HCT116 (cell line): ENCODE measurements at regions not wholly inside any gene's neighbourhood (a gene's known extent, or its start where the extent isn't known, plus 50 kb on each side); places are given as distances from the start of the nearest gene placed in this dataset.
A peak's percentile ranks its signal among the peaks of the same experiment; 100 is the strongest.

ENCODE experiments used
- ATAC-seq: fragments of 200-7000 bp; cut with Tn5 transposase; 2 replicates; pipeline ENCODE4 v1.9.1; 2020; ENCODE audit warnings: mild to moderate bottlenecking, moderate library complexity
- BruUV-seq: library from RNA; stranded (reverse); fragments of 400-500 nt; replicated peaks from 2 replicates; lab custom pipeline; 2021; lab: Mats Ljungman, UMichigan
- CTCF ChIA-PET: fragments of 300-600 bp; sonication (Branson Sonifier 250); formaldehyde crosslinking; loops from one replicate; lab custom pipeline; 2021; ENCODE audit warnings: antibody characterized with exemption; lab: Charles Lee
- POLR2A ChIA-PET: fragments of 300-600, 350-600 bp; sonication (Branson Sonifier 250); formaldehyde crosslinking; loops from one replicate; lab custom pipeline; 2021; ENCODE audit warnings: antibody characterized with exemption; lab: Charles Lee
- RAD21 ChIA-PET, 2 experiments: fragments of 300-600 bp; sonication (Branson Sonifier 250); formaldehyde crosslinking; loops; one replicate each; lab custom pipeline; 2023; ENCODE audit warnings: low total read pairs in 2 of 2; ENCODE audit not compliant: uncharacterized antibody in 2 of 2, unreplicated experiment in 2 of 2, low non-redundant PET in 1 of 2; lab: Charles Lee
- DNase-seq: peaks from one replicate; pipeline ENCODE4 v3.0.0-alpha.2; 2010; ENCODE audit warnings: low read depth, low spot score
- H2AFZ ChIP-seq: fragments of 200-600 bp; shearing (Covaris generic), sonication (generic); 2 replicates; pipeline ENCODE4 v1.6.1; 2017; ENCODE audit warnings: low read depth, mixed run types, mixed read lengths, antibody characterized with exemption, low read length; ENCODE audit not compliant: poor library complexity, severe bottlenecking
- H3K27ac ChIP-seq: 2 replicates; pipeline ENCODE4 v1.5.1; 2012; ENCODE audit warnings: low read depth, low read length
- H3K27me3 ChIP-seq: fragments of 200-600 bp; sonication (generic); 2 replicates; pipeline ENCODE4 v1.6.1; 2016; ENCODE audit warnings: mixed run types, low read length, mixed read lengths; ENCODE audit not compliant: insufficient read depth
- H3K36me3 ChIP-seq, 2 experiments: fragments of 200-500 bp in 1 of 2; fragments of 200-600 bp in 1 of 2; sonication (Bioruptor generic) in 1 of 2; sonication (generic) in 1 of 2; 2 replicates each; pipeline versions ENCODE4 v1.5.1 to v1.6.1; 2014 to 2016; ENCODE audit warnings: low read length in 2 of 2, inconsistent platforms in 1 of 2, mixed read lengths in 1 of 2, mixed run types in 1 of 2; ENCODE audit not compliant: insufficient read depth in 2 of 2, control insufficient read depth in 1 of 2
- H3K4me1 ChIP-seq, 2 experiments: fragments of 200-600 bp in 1 of 2; sonication (generic) in 1 of 2; 2 replicates each; pipeline versions ENCODE4 v1.5.1 to v1.6.1; 2012 to 2017; ENCODE audit warnings: low read length in 2 of 2, inconsistent platforms in 1 of 2, mild to moderate bottlenecking in 1 of 2, mixed read lengths in 1 of 2, mixed run types in 1 of 2, moderate library complexity in 1 of 2; ENCODE audit not compliant: insufficient read depth in 2 of 2, control insufficient read depth in 1 of 2
- H3K4me2 ChIP-seq: fragments of 200-600 bp; sonication (generic); 2 replicates; pipeline ENCODE4 v1.6.1; 2017; ENCODE audit warnings: mixed run types, low read length, mixed read lengths
- H3K4me3 ChIP-seq, 2 experiments: fragments of 200-600 bp in 1 of 2; sonication (generic) in 1 of 2; replicated peaks in 1 of 2; 2 replicates each; pipeline ENCODE4 v1.5.1; 2011 to 2016; ENCODE audit warnings: low read length in 2 of 2, control low read depth in 1 of 2, low read depth in 1 of 2, mild to moderate bottlenecking in 1 of 2, mixed read lengths in 1 of 2, mixed run types in 1 of 2
- H3K79me2 ChIP-seq: fragments of 200-600 bp; sonication (generic); 2 replicates; pipeline ENCODE4 v1.6.1; 2017; ENCODE audit warnings: mild to moderate bottlenecking, mixed run types, low read length, moderate library complexity, mixed read lengths; ENCODE audit not compliant: insufficient read depth
- H3K9ac ChIP-seq: fragments of 200-600 bp; sonication (generic); 2 replicates; pipeline ENCODE4 v1.6.1; 2016; ENCODE audit warnings: low read length, mixed read lengths
- H3K9me2 ChIP-seq: fragments of 200-600 bp; sonication (generic), shearing (Covaris generic); 2 replicates; pipeline ENCODE4 v1.6.1; 2017; ENCODE audit warnings: mixed run types, mild to moderate bottlenecking, moderate library complexity; ENCODE audit not compliant: insufficient read depth
- H3K9me3 ChIP-seq, 2 experiments: fragments of 200-500 bp in 1 of 2; fragments of 200-600 bp in 1 of 2; sonication (Bioruptor generic) in 1 of 2; sonication (generic) in 1 of 2; 2 replicates each; pipeline ENCODE4 v1.6.1; 2014 to 2017; ENCODE audit warnings: low read length in 2 of 2, mixed read lengths in 2 of 2, inconsistent platforms in 1 of 2, low read depth in 1 of 2, mild to moderate bottlenecking in 1 of 2, mixed run types in 1 of 2, moderate library complexity in 1 of 2; ENCODE audit not compliant: control insufficient read depth in 1 of 2, insufficient read depth in 1 of 2
- H4K20me1 ChIP-seq: fragments of 200-600 bp; sonication (generic), shearing (Covaris generic); 2 replicates; pipeline ENCODE4 v1.6.1; 2017; ENCODE audit warnings: mixed run types, mild to moderate bottlenecking, moderate library complexity; ENCODE audit not compliant: insufficient read depth
- CBX3 ChIP-seq: IDR thresholded peaks from 2 replicates; pipeline ENCODE4 v1.6.1; 2012; ENCODE audit warnings: low read depth
- EGR1 ChIP-seq: IDR thresholded peaks from 2 replicates; pipeline ENCODE4 v1.6.1; 2012; ENCODE audit warnings: low read depth
- FOSL1 ChIP-seq: IDR thresholded peaks from 2 replicates; pipeline ENCODE4 v1.6.1; 2012; ENCODE audit warnings: low read depth
- JUND ChIP-seq: IDR thresholded peaks from 2 replicates; pipeline ENCODE4 v1.6.1; 2012
- POLR2AphosphoS5 ChIP-seq: IDR thresholded peaks from 2 replicates; pipeline ENCODE4 v1.6.1; 2011; ENCODE audit warnings: mild to moderate bottlenecking, low read depth, low read length, moderate library complexity
- RAD21 ChIP-seq: IDR thresholded peaks from 2 replicates; pipeline ENCODE4 v1.6.1; 2012; ENCODE audit warnings: low read depth, mild to moderate bottlenecking
- SP1 ChIP-seq: IDR thresholded peaks from 2 replicates; pipeline ENCODE4 v1.6.1; 2012; ENCODE audit warnings: low read depth
- TCF7L2 ChIP-seq: IDR thresholded peaks from 2 replicates; pipeline ENCODE4 v1.7.0; 2011; ENCODE audit warnings: borderline replicate concordance, inconsistent platforms; ENCODE audit not compliant: insufficient read depth, insufficient read length; ENCODE audit errors: extremely low read depth
- ZFX ChIP-seq: fragments of 450-650 bp; IDR thresholded peaks from 2 replicates; pipeline ENCODE4 v1.6.1; 2017
- intact Hi-C: fragments of 100-400 bp; cut with micrococcal nuclease; formaldehyde crosslinking; loops from 2 replicates; pipeline ENCODE4 v1.10.0; 2022
- TF ChIP-seq, protein P1 (sequence below): IDR thresholded peaks from 2 replicates; pipeline ENCODE4 v1.6.1; 2011; ENCODE audit warnings: mild to moderate bottlenecking, low read length, moderate library complexity; ENCODE audit not compliant: insufficient replicate concordance; ENCODE audit errors: extremely low read depth
- TF ChIP-seq, protein P2 (sequence below), 3 experiments: fragments of 200-600 bp in 1 of 3; sonication (generic) in 1 of 3; IDR thresholded peaks in 2 of 3; conservative IDR thresholded peaks in 1 of 3; 2 replicates each; pipeline ENCODE4 v1.5.1; 2012 to 2017; ENCODE audit warnings: low read depth in 2 of 3, low read length in 2 of 3, antibody characterized with exemption in 1 of 3, borderline replicate concordance in 1 of 3, control low read depth in 1 of 3, mild to moderate bottlenecking in 1 of 3, mixed read lengths in 1 of 3, mixed run types in 1 of 3, moderate library complexity in 1 of 3; ENCODE audit not compliant: insufficient read depth in 1 of 3
- TF ChIP-seq, protein P3 (sequence below): IDR thresholded peaks from 2 replicates; pipeline ENCODE4 v1.6.1; 2012

DNA sequence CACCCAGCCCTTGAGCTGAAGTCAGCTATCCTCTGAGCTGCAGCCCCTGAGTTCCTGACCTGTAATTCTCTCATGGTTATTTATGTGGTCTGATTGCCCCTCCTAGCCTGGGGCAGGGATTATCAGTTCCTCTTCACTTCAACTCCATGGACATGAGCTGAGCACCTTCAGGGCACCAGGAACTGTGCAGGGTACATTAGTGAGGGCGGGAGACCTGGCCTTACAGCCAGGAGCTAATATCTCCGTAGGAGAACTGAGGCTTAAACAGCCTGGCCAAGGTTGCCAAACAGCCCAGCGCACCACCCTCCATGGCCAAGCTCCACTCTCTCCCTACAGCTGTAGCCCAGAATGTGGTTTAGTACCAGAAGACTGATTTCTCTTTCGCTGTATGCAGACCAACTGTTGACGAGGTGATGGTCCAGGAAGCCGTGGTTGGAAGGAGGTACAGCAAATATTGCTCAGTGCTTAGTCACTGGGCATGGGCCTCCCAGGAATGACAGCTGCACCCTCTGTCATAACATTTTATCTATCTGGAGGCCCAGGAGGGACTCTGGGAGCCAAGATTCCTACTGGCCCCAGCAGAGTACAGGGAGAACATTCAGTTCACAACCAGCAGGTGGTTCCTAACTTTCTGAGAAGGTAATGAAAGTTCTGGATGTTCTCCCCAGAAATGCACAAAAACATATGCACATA is 228.7 kb upstream of the SIX2 start:
- H2AFZ ChIP-seq, result no peak overlapping the region
- no TSS peak for BruUV-seq
- H3K4me3 ChIP-seq, result peak overlapping the region in 1 of 2 experiments; percentile 11; a peak in 1 of 4 replicates
- H3K9ac ChIP-seq, result no peak overlapping the region
- DNase-seq (peak; percentile 16), ATAC-seq (peak; percentile 87)
- RAD21 ChIA-PET, result no interaction called here
- TF ChIP-seq ZFX, result no peak
- TF ChIP-seq TCF7L2, result no peak
- 0 out of 2 replicates have a peak, but pooled peaks have one; percentile 12 for TF ChIP-seq RAD21
- TF ChIP-seq, protein P1, sequence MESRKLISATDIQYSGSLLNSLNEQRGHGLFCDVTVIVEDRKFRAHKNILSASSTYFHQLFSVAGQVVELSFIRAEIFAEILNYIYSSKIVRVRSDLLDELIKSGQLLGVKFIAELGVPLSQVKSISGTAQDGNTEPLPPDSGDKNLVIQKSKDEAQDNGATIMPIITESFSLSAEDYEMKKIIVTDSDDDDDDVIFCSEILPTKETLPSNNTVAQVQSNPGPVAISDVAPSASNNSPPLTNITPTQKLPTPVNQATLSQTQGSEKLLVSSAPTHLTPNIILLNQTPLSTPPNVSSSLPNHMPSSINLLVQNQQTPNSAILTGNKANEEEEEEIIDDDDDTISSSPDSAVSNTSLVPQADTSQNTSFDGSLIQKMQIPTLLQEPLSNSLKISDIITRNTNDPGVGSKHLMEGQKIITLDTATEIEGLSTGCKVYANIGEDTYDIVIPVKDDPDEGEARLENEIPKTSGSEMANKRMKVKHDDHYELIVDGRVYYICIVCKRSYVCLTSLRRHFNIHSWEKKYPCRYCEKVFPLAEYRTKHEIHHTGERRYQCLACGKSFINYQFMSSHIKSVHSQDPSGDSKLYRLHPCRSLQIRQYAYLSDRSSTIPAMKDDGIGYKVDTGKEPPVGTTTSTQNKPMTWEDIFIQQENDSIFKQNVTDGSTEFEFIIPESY, result no peak
- peak; percentile 81 for TF ChIP-seq FOSL1
- TF ChIP-seq EGR1, result no peak
- peak; percentile 48; the same call in 1 of the 2 replicates for TF ChIP-seq SP1
- TF ChIP-seq, protein P2, sequence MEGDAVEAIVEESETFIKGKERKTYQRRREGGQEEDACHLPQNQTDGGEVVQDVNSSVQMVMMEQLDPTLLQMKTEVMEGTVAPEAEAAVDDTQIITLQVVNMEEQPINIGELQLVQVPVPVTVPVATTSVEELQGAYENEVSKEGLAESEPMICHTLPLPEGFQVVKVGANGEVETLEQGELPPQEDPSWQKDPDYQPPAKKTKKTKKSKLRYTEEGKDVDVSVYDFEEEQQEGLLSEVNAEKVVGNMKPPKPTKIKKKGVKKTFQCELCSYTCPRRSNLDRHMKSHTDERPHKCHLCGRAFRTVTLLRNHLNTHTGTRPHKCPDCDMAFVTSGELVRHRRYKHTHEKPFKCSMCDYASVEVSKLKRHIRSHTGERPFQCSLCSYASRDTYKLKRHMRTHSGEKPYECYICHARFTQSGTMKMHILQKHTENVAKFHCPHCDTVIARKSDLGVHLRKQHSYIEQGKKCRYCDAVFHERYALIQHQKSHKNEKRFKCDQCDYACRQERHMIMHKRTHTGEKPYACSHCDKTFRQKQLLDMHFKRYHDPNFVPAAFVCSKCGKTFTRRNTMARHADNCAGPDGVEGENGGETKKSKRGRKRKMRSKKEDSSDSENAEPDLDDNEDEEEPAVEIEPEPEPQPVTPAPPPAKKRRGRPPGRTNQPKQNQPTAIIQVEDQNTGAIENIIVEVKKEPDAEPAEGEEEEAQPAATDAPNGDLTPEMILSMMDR (IDR thresholded peaks at IDR 0.05 in 2 of 3, conservative IDR thresholded peaks at IDR 0.05 in 1 of 3; ENCODE audit: borderline replicate concordance in 1 of 3, insufficient read depth in 1 of 3, low read depth in 2 of 3, low read length in 2 of 3), result peak in 1 of 3 experiments; percentile 22; a peak in 2 of 6 replicates
- TF ChIP-seq JUND, result peak; percentile 58
- TF ChIP-seq, protein P3, sequence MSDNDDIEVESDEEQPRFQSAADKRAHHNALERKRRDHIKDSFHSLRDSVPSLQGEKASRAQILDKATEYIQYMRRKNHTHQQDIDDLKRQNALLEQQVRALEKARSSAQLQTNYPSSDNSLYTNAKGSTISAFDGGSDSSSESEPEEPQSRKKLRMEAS, result peak; percentile 35; the same call in 1 of the 2 replicates
- TF ChIP-seq POLR2AphosphoS5, result 0 out of 2 replicates have a peak, but pooled peaks have one; percentile 13
- peak; percentile 44; the same call in 1 of the 2 replicates for TF ChIP-seq CBX3
- no peak overlapping the region for H3K27ac ChIP-seq
- no peaks in the 10 kb centered on the region for H4K20me1 ChIP-seq
- peaks cover 0 to 15% of the 10 kb centered on the region in 2 experiments; a peak in 2 of 4 replicates for H3K4me1 ChIP-seq
- no peaks in the 10 kb centered on the region for H3K9me3 ChIP-seq
- H3K27me3 ChIP-seq, result no peaks in the 10 kb centered on the region
- H3K9me2 ChIP-seq, result no peaks in the 10 kb centered on the region
- no peaks in the 10 kb centered on the region for H3K36me3 ChIP-seq
- CTCF ChIA-PET, result no interaction called here
- peak overlapping the region; percentile 64 for H3K4me2 ChIP-seq
- intact Hi-C loops, result no loop called here
- POLR2A ChIA-PET, result interaction anchor here (0.5 kb wide), 1 partner anchor 10 kb away, joined by 3 read pairs; no protein-coding TSS in a partner anchor
- no peaks in the 10 kb centered on the region for H3K79me2 ChIP-seq
